Loucy (cell line): ENCODE measurements at regions not wholly inside any gene's neighbourhood (a gene's known extent, or its start where the extent isn't known, plus 50 kb on each side); places are given as distances from the start of the nearest gene placed in this dataset.

Experiments used
- CTCF ChIP-seq: fragments of 200-600 bp; sonication (generic); conservative IDR thresholded peaks from 2 replicates; pipeline ENCODE4 v1.5.1; 2014; ENCODE audit warnings: mild to moderate bottlenecking, antibody characterized with exemption, low read length
- EZH2phosphoT487 ChIP-seq: fragments of 200-600 bp; IDR thresholded peaks from 2 replicates; pipeline ENCODE4 v1.6.1; 2018; ENCODE audit warnings: antibody characterized with exemption, mild to moderate bottlenecking, moderate library complexity, borderline replicate concordance

GRCh38 chr6:112522587-112522986, 175.5 kb downstream of the RFPL4B start:
- no peak for TF ChIP-seq CTCF
- TF ChIP-seq EZH2phosphoT487: no peak
